SK-N-MC (cell line): ENCODE measurements at regions not wholly inside any gene's neighbourhood (a gene's known extent, or its start where the extent isn't known, plus 50 kb on each side); places are given as distances from the start of the nearest gene placed in this dataset.

Experiments used
- EZH2 ChIP-seq: fragments of 200-600 bp; sonication (generic); IDR thresholded peaks from one replicate; pipeline ENCODE4 v1.6.1; 2017; ENCODE audit warnings: antibody characterized with exemption
- POLR2AphosphoS5 ChIP-seq: IDR thresholded peaks from 2 replicates; pipeline ENCODE4 v1.6.1; 2012; ENCODE audit warnings: mild to moderate bottlenecking, low read depth, low read length, borderline replicate concordance

GRCh38 chr20:39640147-39640546 is 678.0 kb downstream of the DHX35 start:
- TF ChIP-seq EZH2 (no peak), POLR2AphosphoS5 (no peak)
